SK-N-SH treated with all-trans-retinoic acid at 6 μM for 48 hours (cell line): ENCODE measurements at regions not wholly inside any gene's neighbourhood (a gene's known extent, or its start where the extent isn't known, plus 50 kb on each side); places are given as distances from the start of the nearest gene placed in this dataset.

ENCODE experiments used
- ATAC-seq: fragments of 200-7000 bp; cut with Tn5 transposase; 3 replicates; pipeline ENCODE4 v1.9.1; 2020; ENCODE audit warnings: mild to moderate bottlenecking, moderate library complexity
- ARNTL ChIP-seq: fragments of 450-650 bp; formaldehyde crosslinking; IDR thresholded peaks from 2 replicates; pipeline ENCODE4 v1.5.0; 2020; ENCODE audit warnings: low read depth, mild to moderate bottlenecking, moderate library complexity, borderline replicate concordance
- BACH2 ChIP-seq: fragments of 250-450 bp; sonication (Bioruptor Pico); IDR thresholded peaks from 2 replicates; pipeline ENCODE4 v1.9.0; 2021; ENCODE audit warnings: mild to moderate bottlenecking, borderline replicate concordance
- CREB5 ChIP-seq: fragments of 250-450 bp; sonication (Bioruptor Pico); IDR thresholded peaks from 2 replicates; pipeline ENCODE4 v1.5.1; 2020; ENCODE audit warnings: low read depth, mild to moderate bottlenecking, moderate library complexity
- CSDC2 ChIP-seq: fragments of 250-450 bp; sonication (Bioruptor Pico); IDR thresholded peaks from 2 replicates; pipeline ENCODE4 v1.5.0; 2020; ENCODE audit warnings: mild to moderate bottlenecking, moderate library complexity
- CSRNP3 ChIP-seq: fragments of 250-450 bp; sonication (Bioruptor Pico); IDR thresholded peaks from 2 replicates; pipeline ENCODE4 v1.5.1; 2021; ENCODE audit warnings: mild to moderate bottlenecking, moderate library complexity
- ESRRG ChIP-seq: fragments of 250-450 bp; sonication (Bioruptor Pico); IDR thresholded peaks from 2 replicates; pipeline ENCODE4 v1.6.1; 2021; ENCODE audit warnings: mild to moderate bottlenecking
- GLIS3 ChIP-seq: fragments of 250-450 bp; sonication (Bioruptor Pico); IDR thresholded peaks from 2 replicates; pipeline ENCODE4 v1.5.0; 2020; ENCODE audit warnings: mild to moderate bottlenecking, moderate library complexity
- ISL1 ChIP-seq: fragments of 250-450 bp; sonication (Bioruptor Pico); IDR thresholded peaks from 2 replicates; pipeline ENCODE4 v2.1.2; 2022; ENCODE audit warnings: mild to moderate bottlenecking, moderate library complexity
- OSR1 ChIP-seq: fragments of 250-450 bp; sonication (Bioruptor Pico); IDR thresholded peaks from 2 replicates; pipeline ENCODE4 v1.8.0; 2022; ENCODE audit warnings: moderate library complexity, mild to moderate bottlenecking, inconsistent platforms
- PATZ1 ChIP-seq: fragments of 250-450 bp; sonication (Bioruptor Pico); IDR thresholded peaks from 2 replicates; pipeline ENCODE4 v1.8.0; 2020; ENCODE audit warnings: mild to moderate bottlenecking, moderate library complexity, borderline replicate concordance
- POU6F1 ChIP-seq: fragments of 250-450 bp; sonication (Bioruptor Pico); IDR thresholded peaks from 2 replicates; pipeline ENCODE4 v1.8.0; 2021; ENCODE audit warnings: low read depth, mild to moderate bottlenecking, moderate library complexity, borderline replicate concordance
- PPARA ChIP-seq: fragments of 250-450 bp; sonication (Bioruptor Pico); IDR thresholded peaks from 2 replicates; pipeline ENCODE4 v1.5.0; 2020; ENCODE audit warnings: mild to moderate bottlenecking, borderline replicate concordance
- RARB ChIP-seq: fragments of 250-450 bp; sonication (Bioruptor Pico); IDR thresholded peaks from 2 replicates; pipeline ENCODE4 v1.8.0; 2021; ENCODE audit warnings: mild to moderate bottlenecking, moderate library complexity
- TCF4 ChIP-seq: fragments of 250-450 bp; sonication (Bioruptor Pico); IDR thresholded peaks from 2 replicates; pipeline ENCODE4 v1.8.0; 2021; ENCODE audit warnings: mild to moderate bottlenecking, moderate library complexity, borderline replicate concordance
- TSHZ2 ChIP-seq: fragments of 250-450 bp; sonication (Bioruptor Pico); IDR thresholded peaks from 2 replicates; pipeline ENCODE4 v1.5.0; 2020; ENCODE audit warnings: mild to moderate bottlenecking, moderate library complexity
- ZC3H10 ChIP-seq: fragments of 250-450 bp; sonication (Bioruptor Pico); IDR thresholded peaks from 2 replicates; pipeline ENCODE4 v1.5.1; 2021; ENCODE audit warnings: mild to moderate bottlenecking, moderate library complexity
- ZFP3 ChIP-seq: fragments of 250-450 bp; sonication (Bioruptor Pico); IDR thresholded peaks from 2 replicates; pipeline ENCODE4 v1.5.0; 2020; ENCODE audit warnings: mild to moderate bottlenecking, moderate library complexity
- ZFP30 ChIP-seq: fragments of 450-650 bp; formaldehyde crosslinking; IDR thresholded peaks from 2 replicates; pipeline ENCODE4 v1.5.0; 2022; ENCODE audit warnings: mild to moderate bottlenecking, moderate library complexity
- ZNF565 ChIP-seq: fragments of 450-650 bp; formaldehyde crosslinking; conservative IDR thresholded peaks from 2 replicates; pipeline ENCODE4 v1.5.0; 2020; ENCODE audit warnings: low read depth, mild to moderate bottlenecking, moderate library complexity
- ZNF70 ChIP-seq: fragments of 450-650 bp; formaldehyde crosslinking; IDR thresholded peaks from 2 replicates; pipeline ENCODE4 v1.5.0; 2020; ENCODE audit warnings: mild to moderate bottlenecking, moderate library complexity
- ZNF8 ChIP-seq: fragments of 450-650 bp; formaldehyde crosslinking; IDR thresholded peaks from 2 replicates; pipeline ENCODE4 v1.5.0; 2020; ENCODE audit warnings: mild to moderate bottlenecking, moderate library complexity

DNA sequence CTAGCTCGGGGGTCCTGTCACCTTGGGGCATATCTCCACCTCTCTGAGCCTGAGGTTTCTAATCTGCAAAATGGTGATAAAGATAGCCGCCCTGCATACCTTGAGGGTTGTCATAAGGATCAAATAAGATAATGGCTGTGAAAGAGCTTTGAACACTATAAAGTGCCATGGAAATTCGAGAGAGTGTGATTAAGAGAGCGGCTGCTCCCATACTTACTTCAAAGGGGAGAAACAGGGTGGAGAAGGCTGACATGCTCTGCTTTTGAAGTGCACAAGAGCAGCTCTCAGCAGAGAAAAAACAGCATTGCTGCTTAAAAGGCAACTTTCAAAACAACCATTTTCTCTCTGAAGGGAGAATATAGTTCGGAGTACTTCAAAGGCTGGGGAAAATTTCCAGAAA is 529.2 kb downstream of the EPHB1 start:
- no peak for ATAC-seq
- TF ChIP-seq ZFP3 (CRISPR knock-in tag) (no peak), ESRRG (no peak), PPARA (no peak), ZNF8 (CRISPR knock-in tag) (no peak), CSDC2 (CRISPR knock-in tag) (no peak), ARNTL (CRISPR knock-in tag) (no peak), BACH2 (CRISPR knock-in tag) (no peak), CSRNP3 (CRISPR knock-in tag) (no peak), TCF4 (CRISPR knock-in tag) (no peak), GLIS3 (CRISPR knock-in tag) (no peak), ZC3H10 (CRISPR knock-in tag) (no peak), PATZ1 (no peak), TSHZ2 (CRISPR knock-in tag) (no peak), ISL1 (CRISPR knock-in tag) (no peak), OSR1 (CRISPR knock-in tag) (no peak)

DNA sequence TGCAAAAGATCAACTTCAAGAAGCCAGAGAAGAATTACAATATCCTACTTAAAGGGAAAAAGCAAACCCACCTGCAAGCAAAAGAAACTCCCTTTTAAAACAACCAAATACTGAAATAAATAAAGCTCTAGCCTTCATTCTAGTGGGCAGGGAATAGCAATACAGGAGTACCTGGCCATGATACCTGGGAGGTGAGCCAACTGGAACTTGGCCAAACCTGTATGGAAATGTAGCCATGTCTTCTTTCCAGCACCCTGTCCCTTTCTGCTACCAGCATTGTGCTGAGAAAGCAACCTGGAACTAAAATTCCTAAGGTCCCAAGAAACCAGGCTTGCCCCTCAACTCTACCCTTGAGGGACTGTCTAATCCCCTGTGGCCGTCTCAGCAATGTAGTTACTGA is 530.0 kb downstream of the EPHB1 start:
- ATAC-seq = no peak
- TF ChIP-seq ZNF8 (CRISPR knock-in tag) (no peak), CSDC2 (CRISPR knock-in tag) (no peak)

- ATAC-seq = no peak
- TF ChIP-seq CREB5 (CRISPR knock-in tag) = no peak
- TF ChIP-seq PPARA = no peak
- TF ChIP-seq ZNF565 (CRISPR knock-in tag) = no peak
- no peak for TF ChIP-seq CSDC2 (CRISPR knock-in tag)
- TF ChIP-seq BACH2 (CRISPR knock-in tag) = no peak
- no peak for TF ChIP-seq PATZ1
- TF ChIP-seq ISL1 (CRISPR knock-in tag) = no peak
- TF ChIP-seq POU6F1 = no peak
- no peak for TF ChIP-seq ZNF70
- no peak for TF ChIP-seq RARB
- TF ChIP-seq TSHZ2 (CRISPR knock-in tag) = no peak
- no peak for TF ChIP-seq ESRRG
- no peak for TF ChIP-seq ARNTL (CRISPR knock-in tag)
- no peak for TF ChIP-seq GLIS3 (CRISPR knock-in tag)
- TF ChIP-seq ZFP30 = no peak
- no peak for TF ChIP-seq CSRNP3 (CRISPR knock-in tag)
- no peak for TF ChIP-seq ZFP3 (CRISPR knock-in tag)
- no peak for TF ChIP-seq TCF4 (CRISPR knock-in tag)
These were observed 530.7 kb downstream of the EPHB1 start for GRCh38 chr3:135325726-135326235.
